IPS-18c (cell line): ENCODE measurements at regions not wholly inside any gene's neighbourhood (a gene's known extent, or its start where the extent isn't known, plus 50 kb on each side); places are given as distances from the start of the nearest gene placed in this dataset.
"Not testable (repeated sequence)": the region's sequence is repeated elsewhere in the genome, so short reads cannot be mapped to it uniquely, and the experiment has no call there.

ENCODE experiments used
- H3K4me3 ChIP-seq: 2 replicates; pipeline ENCODE4 v1.7.0; 2013; ENCODE audit warnings: low read depth, mild to moderate bottlenecking, low read length, moderate library complexity; ENCODE audit not compliant: insufficient read depth
- H3K9me3 ChIP-seq: one replicate; pipeline ENCODE4 v1.6.1; 2013; ENCODE audit warnings: mild to moderate bottlenecking, low read length, moderate library complexity; ENCODE audit not compliant: control insufficient read depth, insufficient read depth

DNA sequence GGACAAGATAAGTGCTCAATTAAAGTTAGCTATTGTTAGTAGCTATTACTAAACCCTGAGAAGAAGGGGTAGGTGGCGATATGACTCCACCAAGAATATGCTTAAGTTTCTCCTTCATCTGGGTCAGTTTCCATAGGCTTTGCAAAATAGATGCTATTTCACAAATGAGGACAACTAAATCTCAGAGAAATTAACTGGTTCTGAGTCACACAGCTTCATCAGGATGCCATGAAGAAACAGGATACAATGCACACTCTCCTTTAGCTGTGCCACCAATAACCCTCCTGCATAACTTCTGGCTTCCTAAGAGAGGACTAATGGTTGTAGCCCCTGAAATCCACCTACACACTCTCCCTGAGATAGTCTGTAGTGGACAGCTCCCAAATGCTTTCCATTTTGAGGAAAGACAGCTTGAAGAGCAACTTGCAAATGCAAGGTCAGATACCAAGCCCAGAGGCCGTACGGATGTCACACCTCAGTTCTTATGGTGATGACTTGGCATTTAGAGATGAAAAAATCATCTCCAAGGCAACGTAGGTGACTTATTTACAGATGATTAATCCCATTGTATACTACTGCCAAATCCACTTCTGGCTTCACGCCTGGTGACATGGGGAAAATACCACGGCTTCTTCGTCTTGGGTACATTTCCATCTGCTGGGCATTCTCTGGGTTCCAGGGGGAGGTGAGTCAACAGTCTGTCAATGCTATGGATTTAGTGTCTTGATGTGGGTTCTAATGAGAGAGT, 251.4 kb upstream of the IL12B start:
- Histone ChIP-seq H3K4me3 (no peak overlapping the region), H3K9me3 (no peaks in the 10 kb centered on the region)

DNA sequence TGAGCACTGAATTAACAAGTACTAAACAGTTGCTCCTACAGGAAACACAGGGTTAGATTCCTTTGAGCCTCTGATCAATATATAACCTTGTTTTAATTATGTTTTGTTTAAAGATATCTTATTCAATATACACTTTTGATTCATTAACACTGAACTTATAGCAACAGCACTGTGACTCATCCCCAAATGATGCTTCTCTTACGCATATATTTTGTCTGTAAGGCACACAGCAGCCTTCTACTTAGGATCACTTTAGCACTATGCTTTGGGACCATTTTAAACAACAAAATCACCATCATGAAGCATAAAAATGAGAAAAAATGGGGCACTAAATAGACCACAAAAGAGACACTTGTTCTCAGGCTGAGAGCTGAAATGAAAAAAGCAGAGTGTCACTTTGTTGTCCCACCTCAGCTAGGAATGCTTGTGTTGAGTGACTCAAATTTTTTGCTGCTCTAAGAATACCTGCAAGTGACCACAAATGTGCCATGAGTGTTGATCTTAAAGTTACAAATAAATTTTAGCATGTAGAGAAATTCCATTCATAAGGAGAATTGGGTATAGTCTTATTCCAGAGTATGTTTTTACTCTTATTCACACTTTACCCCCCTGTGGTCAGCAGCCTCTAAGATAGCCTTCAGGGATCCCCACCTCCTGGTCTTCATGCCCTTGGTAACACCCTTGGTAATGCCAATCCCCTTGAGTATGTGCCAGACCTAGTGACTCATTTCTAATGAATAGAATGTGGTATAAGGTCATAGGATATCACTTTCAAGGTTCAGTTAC, 252.7 kb upstream of the IL12B start:
- no peaks in the 10 kb centered on the region for H3K9me3 ChIP-seq
- H3K4me3 ChIP-seq = no peak overlapping the region

DNA sequence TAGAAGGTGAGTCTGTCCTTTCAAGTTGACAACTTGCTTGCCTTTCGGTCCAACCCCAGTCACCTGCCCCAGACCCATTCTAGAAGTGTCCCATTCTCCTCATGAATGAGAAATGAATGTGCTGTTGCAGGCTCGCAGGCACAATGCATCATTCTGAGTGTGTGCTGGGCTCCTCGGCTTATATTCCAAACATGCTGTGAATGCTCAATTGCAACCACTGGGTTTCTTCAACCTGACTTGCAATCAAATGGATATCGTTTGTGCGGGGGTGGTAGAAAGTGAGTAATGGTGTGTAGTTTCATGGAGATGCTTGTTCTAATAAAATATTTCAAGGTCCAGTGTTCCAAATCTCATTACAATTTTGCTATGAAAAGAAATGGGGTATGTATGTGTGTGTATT, 256.6 kb upstream of the IL12B start:
- no peaks in the 10 kb centered on the region for H3K9me3 ChIP-seq
- H3K4me3 ChIP-seq = no peak overlapping the region

DNA sequence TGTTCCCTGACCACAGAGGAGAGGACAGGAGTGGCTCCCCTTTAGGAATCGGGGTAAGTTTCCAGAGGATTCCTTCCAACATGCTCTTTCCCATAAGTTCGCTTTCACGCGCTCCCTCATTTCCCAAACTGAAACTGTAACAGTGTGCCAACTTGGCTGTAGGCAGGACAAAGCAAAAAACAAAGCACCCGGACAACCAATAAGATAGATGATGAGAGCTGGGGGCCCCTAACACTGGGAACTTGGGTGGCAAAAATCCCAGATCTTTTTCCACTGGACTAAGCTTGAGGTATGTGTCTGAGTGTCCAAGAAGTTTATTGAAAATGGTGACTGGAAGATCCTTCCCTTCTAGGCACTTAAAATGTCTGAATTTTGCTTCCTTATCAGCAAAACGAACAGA, 258.7 kb upstream of the IL12B start:
- Histone ChIP-seq H3K4me3 (no peak overlapping the region), H3K9me3 (no peaks in the 10 kb centered on the region)

DNA sequence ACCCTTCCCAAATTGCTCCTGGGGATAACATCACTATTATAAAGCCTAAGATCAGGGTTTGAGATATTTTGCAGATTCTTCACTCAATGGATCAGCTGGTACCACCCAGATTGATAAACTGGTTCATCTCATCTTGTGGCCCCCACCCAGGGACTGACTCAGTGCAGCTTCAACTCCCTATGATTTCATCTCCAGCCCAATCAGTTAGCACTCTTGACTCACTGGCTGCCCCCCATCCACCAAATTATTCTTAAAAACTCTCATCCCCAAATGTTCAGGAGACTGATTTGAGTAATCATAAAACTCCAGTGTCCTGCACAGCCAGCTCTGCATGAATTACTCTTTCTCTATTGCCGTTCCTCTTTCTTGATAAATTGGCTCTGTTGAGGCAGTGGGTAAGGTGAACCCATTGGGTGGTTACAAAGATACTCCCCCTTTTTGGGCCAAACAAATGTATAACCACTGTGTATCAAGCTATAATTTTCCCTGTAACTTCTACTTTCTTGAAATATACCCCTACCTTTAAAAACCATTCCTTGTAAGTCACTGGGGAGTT, 263.3 kb upstream of the IL12B start:
- Histone ChIP-seq H3K4me3 (no peak overlapping the region), H3K9me3 (peaks cover 2% of the 10 kb centered on the region)

DNA sequence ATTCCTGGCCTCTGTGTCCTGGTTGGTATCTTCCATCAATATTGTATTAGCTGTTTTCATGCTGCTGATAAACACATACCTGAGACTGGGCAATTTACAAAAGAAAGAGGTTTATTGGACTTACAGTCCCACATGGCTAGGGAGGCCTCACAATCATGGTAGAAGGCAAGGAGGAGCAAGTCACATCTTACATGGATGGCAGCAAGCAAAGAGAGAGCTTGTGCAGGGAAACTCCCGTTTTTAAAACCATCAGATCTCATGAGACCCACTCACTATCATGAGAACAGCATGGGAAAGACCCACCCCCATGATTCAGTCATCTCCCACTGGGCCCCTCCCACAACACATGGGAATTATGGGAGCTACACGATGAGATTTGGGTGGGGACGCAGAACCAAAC, 265.3 kb upstream of the IL12B start:
- not testable (repeated sequence) for H3K9me3 ChIP-seq, H3K4me3 ChIP-seq

DNA sequence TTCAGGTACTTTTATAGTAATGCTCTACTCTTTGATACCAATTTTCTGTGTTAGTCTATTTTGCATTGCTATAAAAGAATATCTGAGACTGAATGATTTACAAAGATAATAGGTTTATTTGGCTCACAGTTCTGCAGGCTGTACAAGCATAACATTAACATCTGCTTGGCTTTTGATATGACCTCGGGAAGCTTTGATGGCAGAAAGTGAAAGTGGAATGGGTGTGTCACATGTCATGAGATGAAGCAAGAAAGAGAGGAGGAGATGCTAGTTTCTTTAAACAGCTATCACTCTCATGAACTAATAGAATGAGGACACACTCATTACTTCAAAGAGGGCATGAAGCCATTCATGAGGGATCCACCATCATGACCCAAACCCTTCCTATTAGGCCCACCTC, 270.9 kb upstream of the IL12B start:
- H3K9me3 ChIP-seq = peaks cover 2% of the 10 kb centered on the region
- H3K4me3 ChIP-seq = no peak overlapping the region

DNA sequence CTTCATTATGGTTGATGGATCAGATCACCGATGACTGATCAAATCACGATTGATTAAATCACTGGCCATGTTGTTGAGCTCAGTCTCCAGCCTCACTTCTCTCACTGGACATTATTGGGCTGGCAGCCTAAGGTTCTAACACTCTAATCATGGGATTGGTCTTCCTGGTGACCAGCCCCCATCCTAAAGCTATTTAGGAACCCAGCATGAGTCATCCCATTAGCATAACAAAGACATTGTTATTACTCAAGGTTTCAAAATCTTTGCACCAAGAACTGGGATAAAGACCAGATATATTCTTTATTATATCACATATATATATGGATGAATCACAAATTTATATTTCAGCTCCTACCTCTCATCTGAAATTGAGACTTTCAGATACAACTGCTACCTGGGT, 272.1 kb upstream of the IL12B start:
- Histone ChIP-seq H3K9me3 (no peaks in the 10 kb centered on the region), H3K4me3 (no peak overlapping the region)

DNA sequence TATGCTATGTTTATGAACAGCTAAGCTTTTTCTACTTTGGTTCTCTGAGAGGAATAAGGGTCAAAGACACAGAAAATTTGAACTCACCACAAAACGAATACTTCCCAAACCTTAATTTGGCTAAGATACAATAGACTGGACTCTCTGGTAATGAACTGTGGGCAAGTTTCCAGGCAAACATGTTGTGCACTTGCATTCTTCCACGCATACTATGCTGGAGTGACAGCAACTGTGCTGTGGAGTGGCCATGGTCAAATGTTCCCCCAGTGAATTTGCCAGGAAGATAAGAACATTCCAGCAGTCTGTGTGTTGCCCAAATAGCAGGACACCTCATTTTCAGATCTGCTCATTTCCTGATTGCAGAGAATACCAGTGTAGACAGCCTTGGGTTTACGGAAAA, 275.3 kb upstream of the IL12B start:
- H3K4me3 ChIP-seq = no peak overlapping the region
- H3K9me3 ChIP-seq = no peaks in the 10 kb centered on the region

DNA sequence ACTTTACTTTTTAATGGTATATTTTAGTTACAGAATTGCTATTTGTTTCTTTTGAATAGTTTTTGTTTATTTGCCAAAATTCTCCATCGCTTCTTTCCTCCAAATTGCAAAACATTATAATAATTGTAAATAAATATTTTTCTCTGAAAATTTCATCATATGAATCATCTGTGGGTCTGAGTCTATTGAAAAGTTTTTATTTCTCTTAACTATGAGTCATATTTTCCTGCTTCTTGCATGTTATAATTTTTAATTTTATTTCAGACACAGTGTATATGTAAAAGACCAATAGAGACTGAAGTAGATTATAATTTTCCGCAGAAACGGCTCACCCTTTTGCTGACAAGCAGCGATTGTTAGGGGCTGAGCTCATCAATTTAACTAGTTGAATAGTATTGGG, 279.1 kb upstream of the IL12B start:
- Histone ChIP-seq H3K4me3 (no peak overlapping the region), H3K9me3 (no peaks in the 10 kb centered on the region)

DNA sequence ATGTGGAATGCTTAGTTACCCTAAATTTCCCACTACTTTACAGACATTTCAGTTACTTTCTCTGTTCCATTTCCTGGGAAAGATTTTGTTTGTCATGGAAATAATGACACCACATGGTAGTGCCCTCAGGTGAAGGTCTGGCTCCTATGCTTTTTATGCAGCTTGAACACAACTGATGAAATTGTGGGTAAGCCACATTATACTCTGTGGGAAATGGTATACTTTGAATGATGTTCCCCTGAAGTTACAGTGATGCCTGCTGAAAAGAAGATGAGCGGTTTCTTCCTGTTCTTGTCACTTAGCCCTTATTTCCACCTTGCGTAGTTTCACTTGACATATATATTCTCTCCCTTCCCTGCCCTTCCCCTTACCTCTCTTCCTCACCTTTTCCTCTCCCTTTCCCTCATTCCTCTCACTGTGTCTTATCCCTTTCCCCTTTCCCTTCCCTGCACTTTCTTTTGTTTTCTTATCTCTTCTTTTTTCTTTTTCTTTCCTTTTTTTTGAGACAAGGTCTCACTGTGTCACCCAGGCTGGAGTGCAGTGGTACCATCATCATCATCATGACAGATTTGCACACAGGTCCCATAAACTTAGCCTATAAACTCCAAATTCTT, 280.8 kb upstream of the IL12B start:
- Histone ChIP-seq H3K9me3 (no peaks in the 10 kb centered on the region), H3K4me3 (no peak overlapping the region)

DNA sequence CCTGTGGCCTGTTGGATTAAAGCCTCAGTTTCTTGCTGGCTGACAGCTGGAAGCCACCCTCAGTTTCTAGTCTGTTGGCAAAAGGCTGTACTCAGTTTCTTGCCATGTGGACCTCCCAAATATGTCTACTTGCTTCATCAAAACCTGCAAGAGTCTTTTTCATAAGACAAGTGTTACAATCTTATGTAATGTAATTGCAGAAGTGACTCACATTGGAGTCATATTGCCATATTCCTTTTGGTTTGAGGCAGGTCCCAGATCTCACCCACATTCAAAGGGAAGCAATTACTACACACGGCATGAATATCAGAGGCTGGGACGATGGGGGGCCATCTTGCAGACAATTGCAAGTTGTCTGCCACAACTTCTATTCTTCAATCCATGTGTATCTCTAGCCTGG, 286.7 kb upstream of the IL12B start:
- Histone ChIP-seq H3K4me3 (no peak overlapping the region), H3K9me3 (no peaks in the 10 kb centered on the region)

DNA sequence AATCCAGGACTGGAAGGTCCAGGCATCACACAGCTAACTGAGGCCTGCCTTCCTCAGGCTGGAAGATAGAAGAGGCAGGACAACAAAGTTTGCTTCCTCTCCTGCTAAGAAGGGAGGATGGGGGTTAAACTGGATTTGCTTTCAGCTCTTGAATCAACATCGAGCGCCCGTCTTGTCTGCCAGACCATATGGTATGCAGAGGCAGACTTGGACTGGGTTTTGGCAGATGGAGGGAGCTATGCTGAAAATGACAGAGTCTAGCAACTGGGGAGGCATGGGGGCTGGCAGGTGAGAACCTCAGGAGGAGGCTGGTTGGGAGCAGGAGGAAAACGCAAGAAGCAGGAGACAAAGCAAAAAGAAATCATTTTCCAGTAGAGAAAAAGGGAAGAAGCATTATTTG, 289.5 kb upstream of the IL12B start:
- Histone ChIP-seq H3K9me3 (peaks cover 2% of the 10 kb centered on the region), H3K4me3 (no peak overlapping the region)

DNA sequence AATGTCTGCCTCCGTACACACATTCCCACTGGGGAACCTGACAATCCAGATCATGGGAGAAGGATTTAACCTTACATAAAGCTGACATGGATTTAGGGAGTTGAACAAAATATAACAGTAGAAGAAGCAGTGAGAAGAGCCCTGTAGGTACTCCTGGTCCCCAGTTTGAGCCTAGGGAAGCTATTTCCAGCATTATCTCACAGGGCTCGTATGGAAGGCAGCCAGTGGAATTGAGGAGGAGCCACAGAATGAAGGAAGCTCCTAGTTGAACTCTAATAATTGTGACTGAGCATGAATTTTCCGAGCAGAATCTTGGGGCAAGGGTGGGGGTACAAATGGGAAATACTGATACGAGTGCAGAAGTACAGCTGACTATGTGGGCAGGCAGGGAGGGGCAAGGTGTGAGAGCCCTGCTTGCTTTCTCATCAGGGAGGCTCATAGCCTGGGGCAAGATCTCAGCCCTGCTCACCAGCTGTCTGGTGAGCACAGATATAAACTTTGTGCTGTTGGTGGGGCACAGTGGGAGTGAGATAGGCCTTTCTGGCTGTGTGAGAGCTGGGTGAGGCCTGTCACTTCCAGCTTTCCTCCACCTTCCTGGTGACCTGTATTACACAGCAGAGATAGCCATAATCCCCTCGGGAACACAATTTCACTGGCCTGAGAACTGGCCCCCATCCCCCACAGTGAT, 290.7 kb upstream of the IL12B start:
- peaks cover 2% of the 10 kb centered on the region for H3K9me3 ChIP-seq
- H3K4me3 ChIP-seq = no peak overlapping the region

DNA sequence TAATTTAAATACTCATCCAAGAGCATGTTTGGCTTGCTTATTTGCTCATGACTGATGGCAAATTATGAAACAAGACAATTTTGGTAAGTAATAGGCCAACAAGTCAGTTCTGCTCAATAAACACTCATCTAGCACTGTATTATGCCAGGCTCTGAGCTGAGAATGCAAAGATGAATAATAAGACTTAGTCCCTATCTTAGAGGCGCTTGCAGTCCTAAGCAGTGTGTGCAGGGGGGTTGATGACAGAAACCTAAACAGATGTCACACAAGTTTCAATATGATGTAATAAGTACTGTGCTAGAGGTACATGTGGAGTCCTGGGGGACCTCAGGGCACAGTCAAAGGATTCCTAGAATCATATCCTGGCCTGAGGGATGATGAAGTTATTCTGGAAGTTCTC, 287.6 kb upstream of the ADRA1B start:
- Histone ChIP-seq H3K4me3 (no peak overlapping the region), H3K9me3 (peaks cover 2% of the 10 kb centered on the region)

DNA sequence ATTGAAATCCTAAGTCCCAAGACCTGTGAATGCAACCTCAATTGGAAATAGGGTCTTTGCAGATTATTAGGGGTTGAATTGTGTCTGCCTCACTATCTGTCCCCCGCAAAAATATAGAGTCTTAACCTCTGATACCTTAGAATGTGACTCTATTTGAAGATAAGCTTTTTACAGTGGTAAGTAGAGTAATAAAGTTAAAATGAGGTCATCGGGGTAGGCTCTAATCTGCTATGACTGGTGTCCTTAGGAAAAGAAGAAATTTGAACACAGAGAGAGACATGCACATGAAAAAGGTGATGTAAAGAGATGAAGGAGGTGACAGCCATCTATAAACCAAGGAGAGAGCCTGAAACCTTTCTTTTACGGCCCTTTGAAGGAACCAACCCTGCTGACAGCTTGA, 287.1 kb upstream of the ADRA1B start:
- Histone ChIP-seq H3K9me3 (peaks cover 2% of the 10 kb centered on the region), H3K4me3 (no peak overlapping the region)

DNA sequence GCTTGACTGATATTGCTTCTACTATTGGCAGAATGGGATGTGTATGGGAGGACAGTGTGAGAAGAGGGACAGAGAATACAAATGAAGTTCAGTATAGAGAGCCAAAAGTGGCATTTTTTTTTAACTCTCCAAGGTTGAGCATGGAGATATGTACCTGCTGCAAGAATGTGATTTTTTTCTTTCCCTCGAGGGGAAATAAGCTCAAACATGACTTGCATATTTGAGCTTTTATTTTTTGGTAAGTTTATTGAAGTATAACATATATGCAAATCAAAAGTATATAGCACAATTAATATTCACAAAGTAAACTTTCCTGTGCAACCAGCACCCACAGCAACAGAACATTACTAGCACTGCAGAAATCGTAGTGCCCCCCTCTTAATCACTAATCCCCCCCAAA, 285.7 kb upstream of the ADRA1B start:
- H3K4me3 ChIP-seq = no peak overlapping the region
- no peaks in the 10 kb centered on the region for H3K9me3 ChIP-seq
